ENCODE measurements at regions not wholly inside any gene's neighbourhood (a gene's known extent, or its start where the extent isn't known, plus 50 kb on each side); places are given as distances from the start of the nearest gene placed in this dataset.

DNA sequence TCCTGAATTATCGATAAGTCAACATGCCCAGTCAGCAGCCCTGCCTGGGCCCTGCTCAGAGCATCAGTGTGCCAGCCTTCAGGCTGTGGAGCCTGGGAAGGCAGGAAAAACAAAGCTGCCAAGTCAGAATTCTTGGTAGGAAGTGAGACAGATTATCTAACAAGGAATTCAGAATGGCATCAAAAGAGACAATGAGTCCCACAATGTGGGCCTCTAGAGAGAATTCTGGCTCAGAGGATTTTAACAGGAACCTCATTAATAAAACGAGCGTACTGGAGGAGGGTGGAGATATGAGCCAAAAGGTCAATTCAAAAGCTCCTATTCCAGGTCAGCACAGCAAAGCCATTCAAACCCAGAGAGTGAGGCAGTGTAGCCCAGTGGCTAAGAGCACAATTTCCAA lies 327.6 kb upstream of the MMADHC start:
- DNase-seq (ENCODE audit: low spot score): no peak
- in situ Hi-C loops (cut with MboI; ENCODE audit: low pct_unique_long_range_greater_than_20kb, low sequenced_read_pairs, unreplicated experiment): no loop called here
- TF ChIP-seq, protein P1, sequence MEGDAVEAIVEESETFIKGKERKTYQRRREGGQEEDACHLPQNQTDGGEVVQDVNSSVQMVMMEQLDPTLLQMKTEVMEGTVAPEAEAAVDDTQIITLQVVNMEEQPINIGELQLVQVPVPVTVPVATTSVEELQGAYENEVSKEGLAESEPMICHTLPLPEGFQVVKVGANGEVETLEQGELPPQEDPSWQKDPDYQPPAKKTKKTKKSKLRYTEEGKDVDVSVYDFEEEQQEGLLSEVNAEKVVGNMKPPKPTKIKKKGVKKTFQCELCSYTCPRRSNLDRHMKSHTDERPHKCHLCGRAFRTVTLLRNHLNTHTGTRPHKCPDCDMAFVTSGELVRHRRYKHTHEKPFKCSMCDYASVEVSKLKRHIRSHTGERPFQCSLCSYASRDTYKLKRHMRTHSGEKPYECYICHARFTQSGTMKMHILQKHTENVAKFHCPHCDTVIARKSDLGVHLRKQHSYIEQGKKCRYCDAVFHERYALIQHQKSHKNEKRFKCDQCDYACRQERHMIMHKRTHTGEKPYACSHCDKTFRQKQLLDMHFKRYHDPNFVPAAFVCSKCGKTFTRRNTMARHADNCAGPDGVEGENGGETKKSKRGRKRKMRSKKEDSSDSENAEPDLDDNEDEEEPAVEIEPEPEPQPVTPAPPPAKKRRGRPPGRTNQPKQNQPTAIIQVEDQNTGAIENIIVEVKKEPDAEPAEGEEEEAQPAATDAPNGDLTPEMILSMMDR (IDR thresholded peaks at IDR 0.05; ENCODE audit: extremely low read depth, insufficient read depth, missing control alignments): no peak

DNA sequence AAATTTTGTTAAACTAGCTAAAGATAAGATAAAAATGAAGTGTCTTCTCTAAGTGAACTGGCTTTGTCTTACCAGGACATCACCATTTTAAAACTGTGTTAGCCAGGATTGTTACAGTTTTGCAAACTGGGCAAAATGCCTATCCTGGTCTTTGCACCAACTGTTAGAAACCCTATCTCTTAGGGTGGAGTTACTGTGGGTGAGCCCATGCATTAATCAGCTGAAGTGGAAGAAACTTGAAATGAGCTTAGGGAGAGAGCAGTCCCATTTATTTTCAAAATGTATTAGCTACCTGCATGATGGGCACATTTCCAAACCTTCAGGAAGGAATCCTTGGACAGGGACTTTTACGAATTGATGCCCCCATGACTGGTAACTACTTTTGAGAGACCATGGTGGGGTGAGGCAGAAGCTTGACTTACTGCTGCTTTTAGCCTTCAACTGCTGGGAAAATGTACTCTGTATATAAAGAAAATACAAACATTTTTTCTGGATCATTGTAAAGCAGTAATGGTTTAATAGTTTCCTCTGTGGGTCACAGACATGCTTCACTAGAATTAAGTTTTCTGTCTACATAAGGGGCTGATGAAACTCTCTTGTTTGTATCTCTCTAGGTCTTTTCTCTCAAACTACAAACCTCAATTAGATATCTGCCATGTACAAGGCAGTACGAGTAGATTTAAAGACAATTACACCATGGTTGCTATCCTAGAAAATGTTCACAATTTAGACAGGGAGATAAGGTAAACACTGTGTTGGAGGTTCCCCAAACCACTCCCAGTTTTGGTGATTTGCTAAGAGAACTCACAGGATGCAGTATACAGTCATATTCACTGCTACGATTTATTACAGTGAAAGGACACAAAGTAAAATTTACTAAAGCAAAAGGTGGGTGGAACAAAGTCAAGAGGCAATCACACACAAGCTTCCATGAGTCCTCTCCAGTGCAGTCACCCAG lies 321.4 kb upstream of the MMADHC start:
- in situ Hi-C loops (cut with MboI; ENCODE audit: low pct_unique_long_range_greater_than_20kb, low sequenced_read_pairs, unreplicated experiment): no loop called here
- TF ChIP-seq, protein P1 (IDR thresholded peaks at IDR 0.05; ENCODE audit: extremely low read depth, insufficient read depth, missing control alignments): no peak
- no peak for DNase-seq (ENCODE audit: low spot score)

DNA sequence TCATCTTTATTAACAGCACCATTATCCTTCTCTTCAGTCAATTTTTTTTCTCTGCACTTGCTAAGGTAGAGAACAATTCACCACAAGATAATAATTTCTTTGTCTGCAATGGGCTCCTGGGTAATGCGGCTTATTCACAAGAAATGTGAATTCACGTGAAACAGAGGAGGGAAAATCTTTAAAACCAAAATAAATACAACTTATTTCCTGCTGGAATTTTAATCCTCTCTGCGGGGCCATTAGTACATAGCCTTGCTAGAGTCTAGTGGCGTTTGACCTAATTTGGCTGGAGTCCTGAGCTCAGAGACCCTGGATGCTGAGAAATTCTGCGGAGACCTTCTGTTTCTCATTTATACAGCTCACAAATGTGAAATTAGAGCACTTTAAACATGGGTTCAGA lies 319.3 kb upstream of the MMADHC start:
- TF ChIP-seq, protein P1 (IDR thresholded peaks at IDR 0.05; ENCODE audit: extremely low read depth, insufficient read depth, missing control alignments): no peak
- no peak for DNase-seq (ENCODE audit: low spot score)
- in situ Hi-C loops (cut with MboI; ENCODE audit: low pct_unique_long_range_greater_than_20kb, low sequenced_read_pairs, unreplicated experiment): no loop called here

DNA sequence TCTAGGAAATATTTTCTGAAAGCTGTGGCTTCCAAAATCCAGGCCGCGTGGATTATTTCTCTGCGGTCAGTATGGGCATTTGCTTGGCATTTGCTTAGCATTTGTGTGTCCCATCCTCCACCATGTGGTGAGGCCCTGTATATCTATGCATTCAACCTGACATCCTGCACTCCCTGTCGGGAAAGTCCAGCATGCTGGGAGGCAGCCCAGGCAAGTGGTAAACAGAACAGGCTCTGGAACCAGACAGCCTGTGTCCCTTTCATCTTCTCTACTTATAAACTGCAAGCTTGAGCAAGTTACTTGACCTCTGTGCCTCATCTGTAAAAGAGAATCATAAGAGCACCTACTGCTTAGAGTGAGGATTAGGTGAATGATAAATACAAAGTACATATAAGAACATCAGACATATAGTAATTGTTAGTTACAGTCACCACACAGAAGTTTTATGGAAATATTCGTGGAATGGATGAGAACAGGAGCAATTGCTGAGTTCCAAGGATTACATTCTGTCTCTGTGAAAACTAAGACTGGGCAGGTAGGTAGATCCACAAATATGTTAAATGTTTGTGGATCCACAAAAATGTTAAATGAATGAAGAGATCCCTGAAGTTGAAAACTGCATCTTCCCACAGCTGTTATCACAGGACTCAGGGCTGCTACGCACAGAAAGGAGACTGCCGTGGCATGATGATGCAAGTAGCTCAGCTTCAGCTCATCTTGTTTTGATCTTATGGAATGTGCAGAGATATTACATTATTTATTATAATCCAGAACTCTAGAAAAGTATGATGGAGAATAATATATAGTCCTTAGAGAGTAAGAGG lies 317.0 kb upstream of the MMADHC start:
- in situ Hi-C loops (cut with MboI; ENCODE audit: low pct_unique_long_range_greater_than_20kb, low sequenced_read_pairs, unreplicated experiment): no loop called here
- no peak for DNase-seq (ENCODE audit: low spot score)
- TF ChIP-seq, protein P1 (IDR thresholded peaks at IDR 0.05; ENCODE audit: extremely low read depth, insufficient read depth, missing control alignments): no peak

DNA sequence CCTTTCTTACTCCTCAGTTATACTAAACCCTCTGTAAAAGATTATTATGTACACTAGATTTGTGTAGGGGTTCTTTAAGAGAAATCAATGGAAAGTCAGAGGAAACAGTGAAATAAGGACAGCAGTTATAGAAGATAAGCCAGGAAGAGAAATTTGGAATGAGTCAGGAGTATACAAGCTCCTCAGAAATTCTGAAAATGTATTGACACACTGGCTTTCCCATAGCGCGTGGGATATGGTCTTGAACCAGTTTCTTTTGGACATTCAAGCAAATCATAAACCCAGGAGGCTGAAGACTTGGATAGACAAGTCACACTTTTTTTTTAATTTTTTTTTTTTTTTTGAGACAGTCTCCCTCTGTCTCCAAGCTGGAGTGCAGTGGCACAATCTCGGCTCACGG lies 316.1 kb upstream of the MMADHC start:
- in situ Hi-C loops (cut with MboI; ENCODE audit: low pct_unique_long_range_greater_than_20kb, low sequenced_read_pairs, unreplicated experiment): no loop called here
- no peak for DNase-seq (ENCODE audit: low spot score)
- TF ChIP-seq, protein P1 (IDR thresholded peaks at IDR 0.05; ENCODE audit: extremely low read depth, insufficient read depth, missing control alignments): no peak

DNA sequence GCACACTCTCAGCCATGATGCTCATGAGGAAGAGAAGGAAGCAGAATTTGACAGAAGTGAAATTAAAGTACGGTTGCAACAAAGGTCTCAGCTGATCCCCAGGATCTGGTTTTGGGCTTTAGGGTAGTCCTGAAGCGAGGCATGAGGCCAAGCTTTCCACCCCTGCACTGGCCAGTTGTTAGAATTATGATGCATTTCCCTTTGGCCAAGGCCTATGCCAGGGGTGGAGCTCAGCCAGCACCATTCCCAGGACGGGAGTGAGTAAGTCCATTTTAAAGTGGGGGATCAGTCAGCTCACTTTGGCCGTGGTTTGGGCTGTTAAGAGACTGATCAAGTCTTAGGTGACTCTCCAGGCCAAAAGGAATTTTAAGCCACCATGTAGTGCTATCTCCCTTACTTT lies 314.5 kb upstream of the MMADHC start:
- in situ Hi-C loops (cut with MboI; ENCODE audit: low pct_unique_long_range_greater_than_20kb, low sequenced_read_pairs, unreplicated experiment): no loop called here
- DNase-seq (ENCODE audit: low spot score): no peak
- TF ChIP-seq, protein P1 (IDR thresholded peaks at IDR 0.05; ENCODE audit: extremely low read depth, insufficient read depth, missing control alignments): no peak

Measured in GM13977 (cell line).